ENCODE measurements at regions not wholly inside any gene's neighbourhood (a gene's known extent, or its start where the extent isn't known, plus 50 kb on each side); places are given as distances from the start of the nearest gene placed in this dataset.

DNA sequence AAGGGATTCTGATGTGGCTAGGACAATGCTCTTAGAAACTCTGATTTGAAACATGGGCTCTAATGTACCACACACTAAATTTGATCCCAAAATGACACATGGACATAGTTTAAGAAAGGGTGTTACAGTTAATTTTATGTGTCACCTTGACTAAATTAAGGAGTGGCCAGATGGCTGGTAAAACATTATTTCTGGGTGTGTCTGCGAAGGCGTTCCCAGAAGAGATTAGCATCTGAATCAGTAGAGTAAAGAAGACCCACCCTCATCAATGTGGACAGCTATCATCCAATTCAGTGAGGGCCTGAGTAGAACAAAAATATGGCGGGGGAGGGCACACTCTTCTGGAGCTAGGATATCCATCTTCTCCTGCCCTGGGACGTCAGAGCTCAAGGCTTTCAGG, 283.1 kb upstream of the CHAC2 start:
- no peak for TF ChIP-seq FOXP2 (optimal IDR thresholded peaks at IDR 0.05; ENCODE audit: borderline replicate concordance, extremely low read depth, extremely low read length, insufficient read depth)
- no peak for TF ChIP-seq TAF1 (IDR thresholded peaks at IDR 0.05; ENCODE audit: borderline replicate concordance, insufficient read depth, low read length)
- TF ChIP-seq POLR2AphosphoS5 (IDR thresholded peaks at IDR 0.05; ENCODE audit: low read depth, low read length), result no peak
- TF ChIP-seq, protein P1, sequence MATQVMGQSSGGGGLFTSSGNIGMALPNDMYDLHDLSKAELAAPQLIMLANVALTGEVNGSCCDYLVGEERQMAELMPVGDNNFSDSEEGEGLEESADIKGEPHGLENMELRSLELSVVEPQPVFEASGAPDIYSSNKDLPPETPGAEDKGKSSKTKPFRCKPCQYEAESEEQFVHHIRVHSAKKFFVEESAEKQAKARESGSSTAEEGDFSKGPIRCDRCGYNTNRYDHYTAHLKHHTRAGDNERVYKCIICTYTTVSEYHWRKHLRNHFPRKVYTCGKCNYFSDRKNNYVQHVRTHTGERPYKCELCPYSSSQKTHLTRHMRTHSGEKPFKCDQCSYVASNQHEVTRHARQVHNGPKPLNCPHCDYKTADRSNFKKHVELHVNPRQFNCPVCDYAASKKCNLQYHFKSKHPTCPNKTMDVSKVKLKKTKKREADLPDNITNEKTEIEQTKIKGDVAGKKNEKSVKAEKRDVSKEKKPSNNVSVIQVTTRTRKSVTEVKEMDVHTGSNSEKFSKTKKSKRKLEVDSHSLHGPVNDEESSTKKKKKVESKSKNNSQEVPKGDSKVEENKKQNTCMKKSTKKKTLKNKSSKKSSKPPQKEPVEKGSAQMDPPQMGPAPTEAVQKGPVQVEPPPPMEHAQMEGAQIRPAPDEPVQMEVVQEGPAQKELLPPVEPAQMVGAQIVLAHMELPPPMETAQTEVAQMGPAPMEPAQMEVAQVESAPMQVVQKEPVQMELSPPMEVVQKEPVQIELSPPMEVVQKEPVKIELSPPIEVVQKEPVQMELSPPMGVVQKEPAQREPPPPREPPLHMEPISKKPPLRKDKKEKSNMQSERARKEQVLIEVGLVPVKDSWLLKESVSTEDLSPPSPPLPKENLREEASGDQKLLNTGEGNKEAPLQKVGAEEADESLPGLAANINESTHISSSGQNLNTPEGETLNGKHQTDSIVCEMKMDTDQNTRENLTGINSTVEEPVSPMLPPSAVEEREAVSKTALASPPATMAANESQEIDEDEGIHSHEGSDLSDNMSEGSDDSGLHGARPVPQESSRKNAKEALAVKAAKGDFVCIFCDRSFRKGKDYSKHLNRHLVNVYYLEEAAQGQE (IDR thresholded peaks at IDR 0.05; ENCODE audit: insufficient read depth in 1 of 2, low read depth in 2 of 2, low read length in 2 of 2), result no peak
- TF ChIP-seq SIN3A (IDR thresholded peaks at IDR 0.05; ENCODE audit: borderline replicate concordance, insufficient read depth, low read length), result no peak

DNA sequence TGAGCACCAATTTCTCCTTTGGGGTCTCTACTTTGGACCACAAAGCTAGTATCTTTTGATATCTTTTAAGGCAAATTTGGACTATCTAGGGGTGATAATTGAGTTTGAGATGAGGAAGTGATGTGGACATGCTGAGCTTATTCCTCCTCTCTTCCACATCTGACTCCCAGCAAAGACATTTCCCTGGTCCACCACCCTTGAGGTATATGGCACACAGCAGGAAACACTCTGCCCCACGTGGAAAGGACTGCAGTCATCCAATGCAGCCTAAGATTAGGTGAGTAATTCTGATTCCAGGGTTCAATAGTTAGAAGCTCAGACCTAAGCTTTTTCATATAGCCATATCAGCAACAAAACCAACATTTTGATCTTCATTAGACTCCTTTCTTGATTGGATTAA, 290.1 kb upstream of the CHAC2 start:
- TF ChIP-seq SIN3A (IDR thresholded peaks at IDR 0.05; ENCODE audit: borderline replicate concordance, insufficient read depth, low read length) (no peak), TAF1 (IDR thresholded peaks at IDR 0.05; ENCODE audit: borderline replicate concordance, insufficient read depth, low read length) (no peak), FOXP2 (optimal IDR thresholded peaks at IDR 0.05; ENCODE audit: borderline replicate concordance, extremely low read depth, extremely low read length, insufficient read depth) (no peak)
- TF ChIP-seq, protein P1 (IDR thresholded peaks at IDR 0.05; ENCODE audit: insufficient read depth in 1 of 2, low read depth in 2 of 2, low read length in 2 of 2), result no peak

DNA sequence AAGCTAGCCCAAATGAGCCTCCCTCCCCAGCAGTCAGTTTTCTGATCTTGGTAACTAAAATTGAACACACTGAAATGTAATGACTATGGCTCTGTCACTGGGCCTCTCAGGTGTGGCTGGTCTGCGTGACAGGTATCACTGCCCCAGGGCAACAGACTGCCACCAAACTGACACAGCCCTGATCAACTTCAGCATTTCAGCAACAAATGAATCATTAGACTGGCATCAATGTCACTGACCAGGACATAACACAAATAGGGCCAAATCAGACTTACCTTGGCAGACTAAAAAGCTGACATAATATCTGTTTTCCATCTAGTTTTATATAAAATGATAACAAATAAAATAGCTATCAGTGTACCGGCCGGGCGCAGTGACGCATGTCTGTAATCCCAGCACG, 290.8 kb upstream of the CHAC2 start:
- TF ChIP-seq POLR2AphosphoS5 (IDR thresholded peaks at IDR 0.05; ENCODE audit: low read depth, low read length) (no peak), SIN3A (IDR thresholded peaks at IDR 0.05; ENCODE audit: borderline replicate concordance, insufficient read depth, low read length) (no peak), TAF1 (IDR thresholded peaks at IDR 0.05; ENCODE audit: borderline replicate concordance, insufficient read depth, low read length) (no peak), FOXP2 (optimal IDR thresholded peaks at IDR 0.05; ENCODE audit: borderline replicate concordance, extremely low read depth, extremely low read length, insufficient read depth) (no peak)
- TF ChIP-seq, protein P1 (IDR thresholded peaks at IDR 0.05; ENCODE audit: insufficient read depth in 1 of 2, low read depth in 2 of 2, low read length in 2 of 2), result no peak

DNA sequence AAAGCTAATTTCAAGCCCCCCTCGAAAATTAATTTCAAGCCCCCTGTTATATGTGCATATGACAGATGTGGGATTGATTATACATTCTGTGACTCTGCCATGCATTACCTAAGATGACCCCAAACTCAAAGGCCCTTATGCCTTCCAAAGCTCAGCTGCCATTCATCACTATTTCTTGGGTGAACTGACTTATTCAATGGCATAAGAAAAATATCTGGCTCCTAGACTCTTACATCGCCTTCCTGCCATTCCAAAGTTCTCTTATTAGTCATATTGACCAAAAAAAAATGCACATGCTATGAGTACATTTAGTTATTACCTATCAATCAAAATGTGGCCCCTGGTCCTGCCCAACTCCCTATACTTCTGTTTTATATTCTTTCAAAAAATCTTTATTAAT, 291.8 kb upstream of the CHAC2 start:
- TF ChIP-seq TAF1 (IDR thresholded peaks at IDR 0.05; ENCODE audit: borderline replicate concordance, insufficient read depth, low read length), result no peak
- TF ChIP-seq, protein P1 (IDR thresholded peaks at IDR 0.05; ENCODE audit: insufficient read depth in 1 of 2, low read depth in 2 of 2, low read length in 2 of 2), result no peak
- TF ChIP-seq SIN3A (IDR thresholded peaks at IDR 0.05; ENCODE audit: borderline replicate concordance, insufficient read depth, low read length), result no peak
- no peak for TF ChIP-seq POLR2AphosphoS5 (IDR thresholded peaks at IDR 0.05; ENCODE audit: low read depth, low read length)
- TF ChIP-seq FOXP2 (optimal IDR thresholded peaks at IDR 0.05; ENCODE audit: borderline replicate concordance, extremely low read depth, extremely low read length, insufficient read depth), result no peak

DNA sequence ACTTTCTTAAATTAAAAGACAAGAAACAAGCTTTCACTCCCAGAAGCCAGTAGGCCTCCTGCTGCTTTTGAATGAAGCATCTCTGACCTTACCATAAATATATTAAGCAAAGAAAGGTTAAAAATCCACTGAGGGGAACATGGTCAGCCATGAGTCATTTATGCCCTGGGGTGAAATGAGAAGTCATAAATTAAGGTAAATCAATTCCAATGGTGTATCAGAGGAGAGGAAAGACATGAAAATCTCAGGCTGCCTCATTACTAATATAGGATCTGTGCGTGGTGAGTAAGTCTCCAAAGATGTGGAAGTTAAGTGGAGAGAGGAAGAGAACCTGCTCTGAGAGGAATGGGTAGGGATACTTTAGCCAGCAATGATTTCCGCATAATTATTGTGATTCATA, 292.3 kb upstream of the CHAC2 start:
- TF ChIP-seq, protein P1 (IDR thresholded peaks at IDR 0.05; ENCODE audit: insufficient read depth in 1 of 2, low read depth in 2 of 2, low read length in 2 of 2), result no peak
- no peak for TF ChIP-seq SIN3A (IDR thresholded peaks at IDR 0.05; ENCODE audit: borderline replicate concordance, insufficient read depth, low read length)
- no peak for TF ChIP-seq TAF1 (IDR thresholded peaks at IDR 0.05; ENCODE audit: borderline replicate concordance, insufficient read depth, low read length)
- TF ChIP-seq POLR2AphosphoS5 (IDR thresholded peaks at IDR 0.05; ENCODE audit: low read depth, low read length), result no peak
- TF ChIP-seq FOXP2 (optimal IDR thresholded peaks at IDR 0.05; ENCODE audit: borderline replicate concordance, extremely low read depth, extremely low read length, insufficient read depth), result no peak

All from PFSK-1 (cell line).